GM18519 (cell line): ENCODE measurements at regions not wholly inside any gene's neighbourhood (a gene's known extent, or its start where the extent isn't known, plus 50 kb on each side); places are given as distances from the start of the nearest gene placed in this dataset.

Source experiments
- ATAC-seq: cut with Tn5 transposase; IDR thresholded peaks from one replicate; pipeline ENCODE4 v1.9.1; 2021; ENCODE audit warnings: mild to moderate bottlenecking, moderate library complexity; ENCODE audit not compliant: unreplicated experiment, low FRiP score

- no peak for ATAC-seq
Observed at GRCh38 chr16:79309606-79310005, 290.9 kb downstream of the MAF start.

DNA sequence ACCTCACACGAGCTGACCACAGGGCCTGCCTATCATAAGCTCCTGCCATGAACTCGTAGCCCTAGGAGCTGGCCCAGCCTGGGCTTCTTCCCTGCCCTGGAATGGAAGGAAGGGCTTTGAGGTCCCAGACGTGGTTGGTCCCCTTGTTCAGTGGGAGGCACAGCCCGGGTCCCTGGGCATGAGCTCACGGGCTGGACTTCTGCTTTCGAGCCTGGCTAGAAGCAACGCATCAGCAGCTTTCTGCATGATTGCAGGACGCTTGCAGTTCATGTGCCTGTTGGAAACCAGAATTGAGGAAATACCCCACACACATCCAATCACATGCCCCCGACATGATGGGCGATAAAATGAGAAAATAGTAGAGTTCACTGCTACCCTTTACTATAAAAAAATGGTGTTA, 293.3 kb downstream of the MAF start:
- ATAC-seq, result no peak

DNA sequence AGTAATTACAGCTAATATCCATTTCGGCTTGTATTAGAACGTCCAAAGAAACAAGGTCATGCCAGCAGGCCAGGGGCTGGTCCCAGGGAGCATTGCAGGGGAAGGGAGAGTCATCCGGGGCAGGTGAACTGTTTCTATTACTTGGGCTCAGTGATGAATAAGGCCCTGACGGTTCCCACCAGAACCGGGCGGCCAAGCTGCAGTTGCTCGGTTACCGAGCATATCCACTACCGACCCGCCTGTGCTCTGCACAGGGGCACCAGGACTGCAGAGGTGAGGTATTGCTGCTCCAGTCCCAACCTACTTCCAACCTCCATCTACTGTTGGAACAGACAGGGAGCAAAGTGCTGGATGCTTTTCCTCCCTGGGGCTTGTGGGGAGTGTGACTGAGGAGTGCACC, 295.5 kb downstream of the MAF start:
- no peak for ATAC-seq

- ATAC-seq, result no peak
Observed at GRCh38 chr16:79303959-79304387, 296.6 kb downstream of the MAF start.

GRCh38 chr16:79303206-79303605, 297.3 kb downstream of the MAF start:
- no peak for ATAC-seq

GRCh38 chr16:79302731-79303130, 297.8 kb downstream of the MAF start:
- no peak for ATAC-seq

DNA sequence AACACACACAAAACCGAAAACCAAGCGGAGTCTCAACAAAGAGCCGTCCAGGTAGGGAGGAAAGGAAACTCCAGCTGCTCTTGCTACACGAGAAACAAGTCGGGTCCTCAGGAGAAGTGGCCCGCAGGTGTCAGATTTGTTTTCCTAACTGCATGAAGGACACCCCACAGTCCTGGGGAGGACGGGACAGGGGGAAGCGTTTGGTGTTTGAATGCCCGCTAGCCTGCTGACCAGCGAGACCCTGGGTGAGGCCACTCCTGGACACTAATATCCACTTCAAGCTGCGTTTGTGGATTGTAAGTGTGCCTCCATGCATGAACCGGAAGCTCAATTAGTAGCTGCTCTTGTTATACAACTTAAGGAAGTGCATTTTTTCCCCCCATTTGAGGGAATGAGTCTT, 299.5 kb downstream of the MAF start:
- ATAC-seq, result no peak

- no peak for ATAC-seq
Observed at GRCh38 chr16:79298894-79299799, 301.4 kb downstream of the MAF start.

DNA sequence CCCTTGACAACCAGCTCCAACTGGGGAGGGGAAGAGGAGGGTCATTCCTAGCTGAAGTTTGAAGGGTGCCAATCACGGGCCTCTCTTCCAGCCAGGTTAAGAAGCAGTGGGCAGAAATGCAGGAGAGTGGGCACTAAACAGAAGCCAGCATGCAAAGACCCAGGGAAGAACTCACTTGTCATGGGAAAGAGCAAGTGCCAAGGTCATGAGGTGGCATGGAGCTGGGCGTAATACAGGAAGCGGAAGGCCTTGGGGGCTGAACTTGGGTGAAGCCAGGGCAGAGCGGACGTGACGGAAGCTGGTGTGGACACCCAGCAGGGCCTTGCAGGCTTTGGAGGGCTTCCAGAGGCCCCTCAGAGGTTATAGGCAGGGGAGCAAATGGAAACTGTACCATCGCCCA, 302.1 kb downstream of the MAF start:
- ATAC-seq, result no peak

GRCh38 chr16:79297805-79298204, 302.7 kb downstream of the MAF start:
- ATAC-seq, result no peak

DNA sequence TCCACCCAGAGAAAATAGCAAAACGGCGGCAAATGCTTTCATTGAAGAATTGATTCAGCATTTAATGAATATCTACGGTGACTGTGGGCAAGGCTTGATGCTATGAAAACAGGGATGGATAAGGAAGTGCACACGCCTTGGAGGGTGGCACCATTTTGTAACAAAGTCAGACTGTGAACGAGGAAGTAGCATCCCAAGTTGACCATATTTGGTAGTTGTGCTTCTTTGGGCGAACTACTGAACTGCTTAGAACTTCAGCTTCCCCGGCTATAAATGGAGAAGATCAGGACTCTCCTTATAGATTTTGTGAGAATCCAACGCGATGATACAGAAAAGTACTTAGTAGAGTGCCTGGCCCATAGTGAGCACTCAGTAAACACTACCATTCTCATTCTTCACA, 303.2 kb downstream of the MAF start:
- ATAC-seq, result no peak

DNA sequence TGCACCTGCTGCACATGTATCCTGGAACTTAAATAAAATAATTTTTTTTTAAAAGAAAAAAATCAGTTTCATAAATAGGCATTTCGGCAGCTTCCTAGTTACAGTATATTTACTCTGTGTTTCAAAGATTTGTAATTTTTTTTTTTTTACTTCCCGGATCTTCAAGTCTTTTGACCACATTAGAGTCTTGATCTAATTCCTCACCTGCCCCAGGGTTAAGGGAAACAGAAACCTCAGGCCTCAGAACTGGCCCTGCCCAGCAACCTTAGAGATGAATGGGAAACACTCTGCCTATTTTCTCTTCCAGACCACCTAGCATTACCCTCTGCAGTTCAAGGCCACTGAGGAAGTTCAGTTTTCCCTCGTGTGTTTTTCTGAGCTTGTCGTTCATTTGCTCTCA, 304.0 kb downstream of the MAF start:
- no peak for ATAC-seq

DNA sequence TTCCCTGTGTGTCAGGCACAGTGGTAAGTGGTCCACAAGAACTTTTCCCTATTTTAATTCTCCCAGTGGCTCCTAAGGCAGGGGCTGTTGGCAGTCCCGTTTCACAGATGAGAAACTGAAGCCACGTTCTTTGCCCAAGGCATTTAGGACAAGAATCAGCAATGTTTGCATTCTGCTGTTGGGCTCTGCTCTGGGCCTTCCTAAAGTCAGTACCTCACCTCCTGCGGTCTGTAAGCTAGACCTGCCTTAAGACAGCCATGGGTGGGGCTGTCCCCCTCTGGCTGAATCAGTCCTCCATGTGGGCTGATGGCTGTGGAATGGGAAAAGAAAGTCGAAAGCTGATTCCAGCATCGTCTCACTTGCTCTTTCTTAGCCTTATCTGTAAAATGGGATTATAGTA, 304.8 kb downstream of the MAF start:
- ATAC-seq, result no peak

- no peak for ATAC-seq
Observed at GRCh38 chr16:79295162-79295561, 305.4 kb downstream of the MAF start.

GRCh38 chr16:79294568-79294967, 306.0 kb downstream of the MAF start:
- no peak for ATAC-seq

GRCh38 chr16:79293836-79294460, 306.6 kb downstream of the MAF start:
- ATAC-seq, result no peak

- ATAC-seq, result no peak
Observed at GRCh38 chr16:79288066-79288465, 312.5 kb downstream of the MAF start.

- ATAC-seq, result no peak
Observed at GRCh38 chr16:79287424-79287917, 313.1 kb downstream of the MAF start.

- peak; percentile 86 for ATAC-seq
Observed at GRCh38 chr16:79286646-79287423, 313.7 kb downstream of the MAF start.

DNA sequence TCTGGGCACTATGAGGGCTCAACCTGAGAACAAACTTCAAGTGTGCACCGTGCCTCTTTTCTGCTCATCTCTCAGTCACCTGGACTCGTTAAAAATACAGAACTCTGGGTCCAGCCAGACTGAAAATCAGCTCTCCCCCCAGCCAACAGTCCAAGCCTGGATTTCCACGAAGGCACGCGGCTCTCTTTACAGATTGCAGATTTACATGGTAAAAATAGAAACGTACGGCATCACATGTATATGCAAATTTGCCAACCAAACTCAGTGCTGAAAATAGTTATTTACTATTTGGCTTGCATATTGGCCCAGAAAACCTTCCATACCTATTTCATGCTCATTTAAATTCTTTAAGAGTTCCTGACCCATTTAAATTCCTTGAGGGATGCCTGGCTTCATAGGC, 315.8 kb downstream of the MAF start:
- no peak for ATAC-seq

DNA sequence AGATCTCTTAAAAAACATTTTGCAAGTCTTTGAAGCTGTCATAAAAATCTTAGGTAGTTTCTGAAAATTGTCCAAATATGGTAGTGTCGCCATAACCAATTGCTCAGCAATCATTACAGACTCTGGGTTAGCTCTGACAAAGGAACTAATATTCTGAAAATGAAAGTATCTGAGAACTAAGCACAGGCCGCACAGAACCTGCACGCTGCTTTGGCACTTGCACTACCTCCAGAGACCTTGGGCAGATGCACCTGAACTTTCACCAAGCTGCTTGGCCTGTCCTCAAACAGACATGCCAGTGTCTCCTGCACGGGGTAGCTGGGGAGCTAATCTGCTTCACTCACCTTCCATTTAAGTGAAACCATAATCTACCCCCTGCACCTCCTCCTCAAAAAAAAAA, 317.0 kb downstream of the MAF start:
- ATAC-seq, result peak; percentile 46
